Inflammatory macrophage treated with lipopolysaccharide for 1 hour (primary cell): ENCODE measurements at regions not wholly inside any gene's neighbourhood (a gene's known extent, or its start where the extent isn't known, plus 50 kb on each side); places are given as distances from the start of the nearest gene placed in this dataset.

Experiments
- DNase-seq, 2 donors: peaks; one replicate each; pipeline ENCODE4 v3.0.0-alpha.2; 2020 to 2022

DNA sequence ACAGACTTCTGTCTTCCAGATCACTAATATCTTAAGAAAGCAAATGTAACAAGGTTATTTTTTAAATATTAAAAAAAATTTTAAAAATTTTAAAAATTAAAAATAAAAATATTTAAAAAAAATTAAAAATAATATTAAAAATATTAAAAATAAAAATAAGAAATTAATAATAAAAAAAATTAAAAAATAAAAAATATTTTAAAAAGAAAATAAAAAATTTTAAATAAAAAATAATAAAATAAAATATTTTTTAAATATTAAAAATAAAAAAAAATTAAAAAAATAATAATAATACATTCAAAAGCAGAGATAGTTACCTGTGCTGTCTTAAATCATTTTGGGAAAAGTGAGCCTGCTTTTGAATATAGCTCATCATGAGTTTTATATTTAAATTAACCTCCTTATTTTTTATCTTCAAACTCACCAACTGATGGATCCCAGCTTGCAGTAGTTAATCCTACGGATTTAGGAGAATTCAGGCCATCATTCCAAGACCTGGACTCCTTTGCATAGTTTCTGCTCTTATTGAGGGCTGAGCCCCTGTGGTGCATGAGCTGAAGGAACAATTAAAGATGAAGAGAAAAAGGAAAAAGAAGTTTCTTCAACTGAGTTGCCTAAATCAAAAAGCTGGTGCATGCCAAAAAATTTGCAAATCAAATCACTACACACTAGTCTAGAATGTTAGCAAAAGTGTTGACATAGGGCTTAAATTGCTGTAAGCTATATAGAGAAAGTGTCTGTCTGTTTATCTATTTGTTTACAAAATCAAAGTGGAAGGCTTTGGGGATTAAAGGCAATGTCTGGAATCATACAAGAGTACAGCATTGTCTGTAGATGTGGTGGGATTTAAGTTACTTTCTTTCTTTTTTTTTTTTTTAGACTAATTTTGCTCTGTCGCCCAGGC is 50.5 kb upstream of the ZNF438 start:
- no peak for DNase-seq

GRCh38 chr10:31083765-31084184 is 52.1 kb upstream of the ZNF438 start:
- DNase-seq, result peak; percentile 39 to 78

- no peak for DNase-seq
Observed at GRCh38 chr10:31087011-31087410, 55.3 kb upstream of the ZNF438 start.

DNA sequence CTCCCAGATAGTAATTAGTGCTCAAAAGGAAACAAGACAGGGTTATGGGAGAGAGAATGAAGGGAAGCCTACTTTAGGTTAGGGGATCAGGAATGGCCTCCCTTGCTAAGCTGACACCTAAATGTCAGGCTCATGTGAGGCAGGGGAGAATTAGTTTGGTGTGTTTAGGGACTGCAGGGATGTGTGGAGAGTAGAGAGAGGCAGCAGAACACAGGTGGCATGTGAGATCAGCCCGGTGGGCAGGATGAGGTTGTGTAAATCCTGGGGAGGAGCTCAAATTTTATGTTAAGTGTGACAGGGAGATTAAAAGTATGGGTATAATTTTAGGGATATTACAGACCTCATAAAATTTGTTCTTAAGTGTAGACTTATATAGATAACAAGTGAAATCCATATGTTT is 56.2 kb upstream of the ZNF438 start:
- no peak for DNase-seq

DNA sequence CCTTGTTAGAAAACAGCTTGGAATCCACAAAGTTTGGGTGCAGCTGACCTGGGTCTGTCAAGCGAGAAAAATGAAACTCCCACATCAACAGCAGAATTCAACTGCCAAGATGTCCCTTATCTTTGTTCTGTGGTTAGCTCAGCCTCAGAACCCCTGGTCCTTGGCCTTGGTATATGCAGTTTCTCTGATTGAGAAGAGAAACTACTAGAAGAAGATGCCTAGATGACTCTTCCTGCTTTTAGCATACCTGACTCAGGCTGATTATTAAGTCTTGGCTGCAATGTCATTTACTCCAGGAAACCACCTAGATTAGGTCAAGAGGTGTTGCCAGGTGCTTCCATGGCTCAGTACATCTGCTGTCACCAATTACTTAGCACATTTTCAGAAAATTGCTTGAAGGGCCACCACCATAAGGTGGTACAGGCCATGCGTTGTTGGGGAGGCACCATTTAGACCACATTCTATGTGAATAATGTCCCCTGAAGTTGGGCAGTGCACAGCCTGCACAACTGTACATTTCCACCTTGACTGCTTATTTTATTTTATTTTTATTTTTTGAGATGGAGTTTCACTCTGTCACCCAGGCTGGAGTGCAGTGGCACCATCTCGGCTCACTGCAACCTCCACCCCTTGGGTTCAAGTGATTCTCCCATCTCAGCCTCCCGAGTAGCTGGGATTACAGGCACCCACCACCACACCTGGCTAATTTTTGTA is 59.4 kb upstream of the ZNF438 start:
- no peak for DNase-seq

DNA sequence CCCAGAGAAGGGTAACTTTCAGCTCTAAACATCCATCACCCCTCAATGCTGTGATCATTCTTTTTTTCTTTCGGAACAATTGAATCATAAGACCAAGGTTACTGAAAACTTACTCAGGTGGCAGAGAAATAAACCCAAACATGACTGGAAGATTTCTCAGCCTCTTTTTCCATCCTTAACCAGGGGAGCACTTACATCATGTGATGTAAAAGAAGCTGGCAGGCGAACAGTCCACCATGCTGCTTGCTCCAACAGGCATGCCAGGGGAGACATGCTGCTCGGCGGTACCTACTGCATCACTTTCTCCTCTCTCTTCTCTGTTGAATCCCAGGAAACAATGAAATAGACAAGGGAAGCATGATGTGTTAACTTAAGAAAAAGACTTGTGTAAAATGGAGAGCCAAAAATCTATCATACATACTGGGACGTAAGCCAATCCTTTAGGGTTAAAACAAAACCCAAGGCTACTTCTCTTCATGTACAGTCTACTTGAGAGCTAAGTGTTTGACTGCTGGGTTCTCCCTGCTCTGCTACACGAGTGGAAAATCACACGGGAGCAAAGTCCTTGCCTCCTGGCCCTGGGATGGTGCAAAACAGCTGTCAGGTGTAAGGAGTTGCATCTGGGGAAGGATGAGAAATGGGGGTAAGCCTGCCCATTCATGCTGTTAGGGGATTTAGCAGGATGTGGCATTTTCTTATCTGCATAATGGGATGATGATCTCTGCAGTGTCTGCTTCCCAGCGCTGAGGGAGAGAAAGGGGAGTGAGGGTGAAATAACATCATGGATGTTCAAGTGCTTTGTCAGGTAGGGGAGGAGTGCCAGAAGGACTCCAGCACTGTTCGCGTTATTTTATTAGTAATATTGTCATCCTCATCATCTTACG is 64.3 kb upstream of the ZNF438 start:
- no peak for DNase-seq

- no peak for DNase-seq
Observed at GRCh38 chr10:31098046-31098445, 66.4 kb upstream of the ZNF438 start.

DNA sequence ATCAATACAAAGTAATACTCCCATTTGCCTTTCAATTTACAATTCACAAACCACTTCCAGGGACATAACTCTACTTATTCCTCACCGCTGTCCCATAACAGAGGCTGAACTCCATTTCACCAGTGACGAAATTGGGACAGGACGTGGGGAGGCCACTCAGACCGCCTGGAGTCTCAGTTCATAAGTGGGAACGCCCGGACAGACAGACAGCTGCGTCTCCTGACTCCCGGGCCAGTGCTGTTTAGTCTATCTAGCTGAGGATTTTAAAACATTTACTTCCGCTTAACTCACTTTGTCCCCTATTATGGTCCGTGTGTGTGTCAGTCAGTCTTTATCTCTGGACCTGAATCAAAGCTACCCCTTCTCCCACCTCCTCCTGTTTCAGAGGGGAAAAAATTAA is 67.4 kb upstream of the ZNF438 start:
- DNase-seq, result no peak

- DNase-seq, result no peak
Observed at GRCh38 chr10:31099664-31100063, 68.0 kb upstream of the ZNF438 start.

DNA sequence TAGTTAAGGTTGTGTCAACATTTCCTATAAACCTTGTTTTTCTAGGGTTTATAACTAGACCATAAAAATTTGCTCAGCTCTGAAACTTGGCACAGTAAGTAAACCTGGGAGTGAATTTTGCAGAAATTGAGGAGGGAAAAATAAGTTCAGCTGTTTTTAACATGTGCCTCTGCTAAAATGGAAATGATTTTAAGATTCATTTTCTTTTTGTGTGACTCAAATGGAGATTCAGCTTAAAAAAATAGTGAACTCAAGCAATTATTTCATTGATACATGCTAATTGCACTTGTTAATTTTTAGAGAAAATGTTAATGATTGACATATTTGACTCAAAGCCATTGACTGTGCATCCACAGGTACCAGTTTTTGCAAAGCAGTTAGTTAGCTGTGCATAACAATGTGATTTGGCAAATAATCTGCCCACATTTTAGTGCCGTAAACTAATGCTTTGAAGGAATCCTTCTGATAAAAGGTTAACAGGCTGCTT is 68.5 kb upstream of the ZNF438 start:
- no peak for DNase-seq

- no peak for DNase-seq
Observed at GRCh38 chr10:31100662-31101061, 69.0 kb upstream of the ZNF438 start.

DNA sequence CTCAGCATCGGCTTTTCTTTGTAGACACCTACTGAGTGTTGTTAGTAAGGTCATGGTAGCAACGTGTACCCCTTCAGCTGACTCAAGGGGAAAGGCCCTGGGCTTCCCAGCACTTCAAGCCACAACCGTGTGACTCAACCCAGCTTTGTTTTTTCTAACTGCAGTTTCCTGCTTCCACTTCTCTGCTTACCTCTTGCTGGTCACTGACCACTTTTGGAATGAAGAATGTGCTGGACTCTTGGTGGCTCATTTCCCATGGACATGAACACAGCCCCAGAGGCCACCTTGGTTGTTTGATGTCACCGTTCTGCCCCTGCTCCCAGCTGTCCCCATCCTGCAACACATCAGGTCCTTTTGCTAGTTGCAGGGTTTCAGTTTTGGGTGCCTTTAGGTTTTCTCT is 69.5 kb upstream of the ZNF438 start:
- DNase-seq, result peak; percentile 18 to 53

DNA sequence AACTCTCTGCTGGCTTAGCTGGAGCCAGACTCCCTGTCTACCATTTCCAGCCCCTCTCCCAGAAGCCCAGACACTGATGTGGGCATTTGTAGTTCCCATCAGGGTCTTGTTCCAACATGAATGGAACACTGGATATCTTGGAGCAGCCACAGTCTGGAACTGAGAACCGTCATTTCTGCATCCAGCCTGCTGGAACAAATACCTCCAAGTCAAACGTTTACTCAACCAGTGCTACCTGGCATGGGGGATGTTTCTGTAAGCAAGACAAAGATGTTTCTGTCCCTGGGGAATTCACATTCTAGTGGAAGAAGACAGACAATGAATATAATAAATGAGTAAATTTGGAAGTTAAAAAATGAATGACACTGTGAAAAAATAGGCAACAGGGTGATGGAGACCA is 70.8 kb upstream of the ZNF438 start:
- DNase-seq, result no peak

DNA sequence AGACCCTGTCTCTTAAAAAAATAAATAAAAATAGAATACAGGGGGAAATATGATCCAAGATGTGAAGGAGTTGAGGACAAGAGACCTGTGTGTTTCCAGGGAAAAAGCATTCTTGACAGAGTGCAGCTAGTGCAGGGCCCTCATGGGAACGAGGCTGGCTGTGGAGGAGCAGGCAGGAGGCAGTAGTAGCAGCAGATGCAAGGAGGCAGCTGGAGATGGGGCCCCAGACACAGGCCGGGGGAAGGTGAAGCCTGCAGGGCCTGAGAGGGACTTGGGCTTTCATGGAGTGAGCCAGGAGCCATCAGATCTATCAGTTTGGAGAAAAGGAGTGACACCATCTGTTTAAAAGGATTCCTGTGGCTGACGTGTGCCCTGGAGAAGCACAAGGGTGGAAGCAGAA is 71.4 kb upstream of the ZNF438 start:
- DNase-seq, result no peak

GRCh38 chr10:31112961-31113360 is 81.3 kb upstream of the ZNF438 start:
- no peak for DNase-seq

DNA sequence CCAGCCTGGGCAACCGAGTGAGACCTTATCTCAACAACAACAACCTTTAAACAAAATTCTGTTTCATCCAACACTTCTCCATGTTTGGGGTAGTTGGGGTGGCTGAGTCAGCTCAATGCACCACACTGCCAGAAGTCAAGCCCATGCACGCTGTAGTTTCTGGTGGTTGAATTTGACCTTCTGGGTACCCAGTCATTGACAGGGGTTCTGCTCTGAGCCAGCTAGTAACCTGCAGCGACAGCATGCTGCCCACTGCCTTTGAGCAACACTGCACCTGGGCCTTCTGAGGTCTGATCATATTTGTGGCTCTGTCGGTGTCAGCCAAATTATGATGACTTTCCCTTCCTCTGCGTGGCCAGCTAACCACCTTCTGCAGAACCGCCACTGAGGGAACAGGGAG is 84.6 kb upstream of the ZNF438 start:
- no peak for DNase-seq

DNA sequence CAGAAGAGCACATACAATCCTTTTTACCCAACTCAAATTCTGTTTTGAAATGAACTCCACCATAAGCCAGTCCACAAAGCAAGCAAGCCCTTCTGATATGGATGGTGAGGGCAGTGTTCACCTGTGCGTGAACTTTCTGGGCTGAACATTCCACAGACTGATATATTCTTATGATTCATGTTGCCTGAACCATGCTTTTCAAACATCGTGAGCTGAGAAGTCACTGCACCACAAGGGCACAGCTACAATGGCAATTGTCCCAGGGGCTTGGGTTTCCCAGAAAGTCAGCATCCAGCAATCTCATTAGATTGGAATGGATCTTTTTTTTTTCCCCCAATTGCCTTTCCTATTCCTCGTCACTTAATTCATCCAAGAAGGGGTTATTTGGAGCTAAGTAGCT is 86.9 kb upstream of the ZNF438 start:
- DNase-seq, result no peak

DNA sequence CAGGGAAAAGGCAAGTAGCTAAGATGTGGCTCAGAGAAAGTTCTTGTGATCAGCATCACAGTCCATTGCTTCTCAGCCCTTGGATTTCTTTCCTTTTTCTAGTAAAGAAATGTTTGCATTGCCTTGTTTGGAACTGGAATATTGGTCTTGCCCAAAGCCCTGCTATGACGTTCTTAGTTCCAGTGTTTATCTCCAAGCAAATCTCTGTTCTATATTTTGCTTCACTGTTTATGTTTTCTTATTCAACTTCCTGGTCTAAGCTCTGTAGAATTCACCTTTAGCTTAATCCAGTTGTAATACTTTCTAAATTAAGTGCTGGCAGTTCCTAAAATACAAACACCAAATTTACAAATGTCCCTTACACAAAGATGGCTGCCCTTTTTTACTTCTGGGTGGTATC is 88.7 kb upstream of the ZNF438 start:
- no peak for DNase-seq

- peak; percentile 3 to 59 for DNase-seq
Observed at GRCh38 chr10:31120961-31121685, 89.5 kb upstream of the ZNF438 start.

DNA sequence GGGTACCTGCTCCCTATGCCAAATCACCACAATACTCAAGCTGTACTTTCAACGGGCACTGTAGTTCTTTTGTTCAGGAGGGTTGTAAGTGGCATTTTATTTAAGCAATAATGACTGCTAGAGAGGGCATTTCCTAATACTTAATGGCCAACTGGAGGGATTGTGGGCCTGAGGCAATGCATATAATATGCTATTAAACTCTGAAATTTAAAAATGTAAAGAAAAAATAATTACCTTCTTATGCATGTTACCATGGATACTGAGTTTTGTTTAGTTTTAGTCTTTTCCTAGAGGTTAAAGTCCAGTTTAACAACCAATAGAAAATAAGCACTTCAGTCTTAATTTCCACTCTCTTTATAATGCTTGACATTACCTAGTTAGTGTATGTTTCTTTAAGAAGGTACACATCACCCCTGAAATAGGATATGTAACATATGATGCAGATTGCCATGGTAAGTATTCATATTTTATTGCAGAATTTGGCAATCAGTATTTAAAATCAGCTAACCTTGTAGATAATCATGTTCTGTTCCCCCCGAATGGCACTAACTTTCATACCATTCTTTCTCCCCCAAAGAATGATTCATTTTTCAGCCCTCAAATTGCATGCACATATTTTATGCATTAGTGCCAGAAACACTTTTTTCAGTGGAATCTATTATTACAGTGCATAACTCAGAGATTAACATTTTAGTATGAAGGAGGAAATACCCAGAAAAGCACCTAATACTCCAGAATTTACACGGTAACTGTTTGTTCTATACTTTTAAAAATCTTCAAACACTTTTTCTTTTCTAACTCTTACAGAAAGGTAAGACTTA is 90.3 kb upstream of the ZNF438 start:
- DNase-seq, result no peak

GRCh38 chr10:31123946-31124345 is 92.3 kb upstream of the ZNF438 start:
- DNase-seq, result no peak

GRCh38 chr10:31124852-31125251 is 93.2 kb upstream of the ZNF438 start:
- DNase-seq, result no peak
